ENCODE measurements at regions not wholly inside any gene's neighbourhood (a gene's known extent, or its start where the extent isn't known, plus 50 kb on each side); places are given as distances from the start of the nearest gene placed in this dataset.

GRCh38 chr22:49415151-49415951, 412.3 kb downstream of the BRD1 start:
- CTCF ChIA-PET, result no interaction called here

GRCh38 chr22:49413551-49413950, 414.1 kb downstream of the BRD1 start:
- no peak overlapping the region for H3K9ac ChIP-seq (ENCODE audit: low read length)
- H3K4me2 ChIP-seq (ENCODE audit: low read length), result no peak overlapping the region
- H3K36me3 ChIP-seq (ENCODE audit: low read depth, low read length), result no peaks in the 10 kb centered on the region
- H3K27me3 ChIP-seq (ENCODE audit: low read length), result peaks cover 57% of the 10 kb centered on the region
- POLR2A ChIA-PET (ENCODE audit: unreplicated experiment), result no interaction called here
- H2AFZ ChIP-seq (ENCODE audit: low read length), result no peak overlapping the region
- CTCF ChIA-PET, result no interaction called here
- no TSS peak for BruUV-seq (replicated peaks)
- H3K27ac ChIP-seq (ENCODE audit: low read length), result no peak overlapping the region
- no peaks in the 10 kb centered on the region for H3K9me2 ChIP-seq (replicated peaks; ENCODE audit: low read length)
- no peak for ATAC-seq
- no peak overlapping the region for H3K4me3 ChIP-seq (ENCODE audit: low read length)
- TF ChIP-seq EZH2 (IDR thresholded peaks at IDR 0.05; ENCODE audit: low read length, unreplicated experiment) (no peak), CTCF (conservative IDR thresholded peaks at IDR 0.05; ENCODE audit: low read depth, low read length) (no peak), EZH2phosphoT487 (IDR thresholded peaks at IDR 0.05; ENCODE audit: borderline replicate concordance, low read length) (no peak)
- DNase-seq, result no peak
- no peaks in the 10 kb centered on the region for H4K20me1 ChIP-seq (ENCODE audit: low read length)
- intact Hi-C loops (cut with micrococcal nuclease), result no loop called here
- H3K9me3 ChIP-seq (ENCODE audit: low read length), result no peaks in the 10 kb centered on the region
- H3K79me2 ChIP-seq (ENCODE audit: low read length), result no peaks in the 10 kb centered on the region
- H3F3A ChIP-seq (ENCODE audit: low read length, unreplicated experiment), result no peaks in the 10 kb centered on the region
- H3K4me1 ChIP-seq (ENCODE audit: insufficient read depth, low read length), result no peaks in the 10 kb centered on the region

More at GRCh38 chr22:49415151-49415951, 412.3 kb downstream of the BRD1 start:
- Histone ChIP-seq H3K9me3 (ENCODE audit: low read length) (no peaks in the 10 kb centered on the region), H3K27me3 (ENCODE audit: low read length) (peaks cover 50% of the 10 kb centered on the region), H3K4me1 (ENCODE audit: insufficient read depth, low read length) (no peaks in the 10 kb centered on the region), H3K9me2 (replicated peaks; ENCODE audit: low read length) (no peaks in the 10 kb centered on the region), H3K79me2 (ENCODE audit: low read length) (no peaks in the 10 kb centered on the region), H3K36me3 (ENCODE audit: low read depth, low read length) (no peaks in the 10 kb centered on the region), H3K9ac (ENCODE audit: low read length) (no peak overlapping the region), H4K20me1 (ENCODE audit: low read length) (no peaks in the 10 kb centered on the region), H2AFZ (ENCODE audit: low read length) (no peak overlapping the region), H3K4me3 (ENCODE audit: low read length) (no peak overlapping the region), H3F3A (ENCODE audit: low read length, unreplicated experiment) (no peaks in the 10 kb centered on the region), H3K27ac (ENCODE audit: low read length) (no peak overlapping the region), H3K4me2 (ENCODE audit: low read length) (no peak overlapping the region)
- no TSS peak for BruUV-seq (replicated peaks)
- TF ChIP-seq CTCF (conservative IDR thresholded peaks at IDR 0.05; ENCODE audit: low read depth, low read length), result no peak
- TF ChIP-seq EZH2 (IDR thresholded peaks at IDR 0.05; ENCODE audit: low read length, unreplicated experiment), result no peak
- TF ChIP-seq EZH2phosphoT487 (IDR thresholded peaks at IDR 0.05; ENCODE audit: borderline replicate concordance, low read length), result no peak
- POLR2A ChIA-PET (ENCODE audit: unreplicated experiment), result no interaction called here
- DNase-seq, result no peak
- intact Hi-C loops (cut with micrococcal nuclease), result no loop called here
- no peak for ATAC-seq

GRCh38 chr22:49413146-49413545, 414.5 kb downstream of the BRD1 start:
- DNase-seq (no peak), ATAC-seq (no peak)
- intact Hi-C loops (cut with micrococcal nuclease), result no loop called here
- Histone ChIP-seq H3K27ac (ENCODE audit: low read length) (no peak overlapping the region), H3K4me3 (ENCODE audit: low read length) (no peak overlapping the region), H4K20me1 (ENCODE audit: low read length) (no peaks in the 10 kb centered on the region), H3F3A (ENCODE audit: low read length, unreplicated experiment) (no peaks in the 10 kb centered on the region), H3K79me2 (ENCODE audit: low read length) (no peaks in the 10 kb centered on the region), H2AFZ (ENCODE audit: low read length) (no peak overlapping the region), H3K9ac (ENCODE audit: low read length) (no peak overlapping the region), H3K4me1 (ENCODE audit: insufficient read depth, low read length) (no peaks in the 10 kb centered on the region), H3K9me3 (ENCODE audit: low read length) (no peaks in the 10 kb centered on the region), H3K27me3 (ENCODE audit: low read length) (peaks cover 59% of the 10 kb centered on the region), H3K36me3 (ENCODE audit: low read depth, low read length) (no peaks in the 10 kb centered on the region), H3K4me2 (ENCODE audit: low read length) (no peak overlapping the region), H3K9me2 (replicated peaks; ENCODE audit: low read length) (no peaks in the 10 kb centered on the region)
- BruUV-seq (replicated peaks), result no TSS peak
- ChIA-PET POLR2A (ENCODE audit: unreplicated experiment) (no interaction called here), CTCF (no interaction called here)
- TF ChIP-seq EZH2phosphoT487 (IDR thresholded peaks at IDR 0.05; ENCODE audit: borderline replicate concordance, low read length), result no peak
- TF ChIP-seq CTCF (conservative IDR thresholded peaks at IDR 0.05; ENCODE audit: low read depth, low read length), result no peak
- no peak for TF ChIP-seq EZH2 (IDR thresholded peaks at IDR 0.05; ENCODE audit: low read length, unreplicated experiment)

Measured in PC-3 (cell line).